AG09309 (cell line): ENCODE measurements at regions not wholly inside any gene's neighbourhood (a gene's known extent, or its start where the extent isn't known, plus 50 kb on each side); places are given as distances from the start of the nearest gene placed in this dataset.

ENCODE experiments used
- DNase-seq: peaks from one replicate; pipeline ENCODE4 v3.0.0-alpha.2; 2010; ENCODE audit warnings: low read depth
- H3K4me3 ChIP-seq: 2 replicates; pipeline ENCODE4 v1.5.1; 2011; ENCODE audit warnings: mild to moderate bottlenecking, low read depth, low read length, moderate library complexity; ENCODE audit not compliant: control insufficient read depth
- CTCF ChIP-seq: IDR thresholded peaks from 2 replicates; pipeline ENCODE4 v1.5.1; 2011; ENCODE audit warnings: mild to moderate bottlenecking, low read depth, low read length, inconsistent platforms; ENCODE audit not compliant: insufficient read depth, control insufficient read depth; ENCODE audit errors: missing control alignments

GRCh38 chr9:38278931-38279679, 113.4 kb upstream of the ALDH1B1 start:
- TF ChIP-seq CTCF, result no peak

GRCh38 chr9:38278457-38278856, 114.0 kb upstream of the ALDH1B1 start:
- no peak for DNase-seq
- TF ChIP-seq CTCF, result no peak
- H3K4me3 ChIP-seq, result no peak overlapping the region

More at GRCh38 chr9:38278931-38279679, 113.4 kb upstream of the ALDH1B1 start:
- no peak for DNase-seq
- no peak overlapping the region for H3K4me3 ChIP-seq

- no peak for TF ChIP-seq CTCF
- no peak overlapping the region for H3K4me3 ChIP-seq
- DNase-seq, result no peak
Observed at GRCh38 chr9:38277601-38278200, 114.8 kb upstream of the ALDH1B1 start.

DNA sequence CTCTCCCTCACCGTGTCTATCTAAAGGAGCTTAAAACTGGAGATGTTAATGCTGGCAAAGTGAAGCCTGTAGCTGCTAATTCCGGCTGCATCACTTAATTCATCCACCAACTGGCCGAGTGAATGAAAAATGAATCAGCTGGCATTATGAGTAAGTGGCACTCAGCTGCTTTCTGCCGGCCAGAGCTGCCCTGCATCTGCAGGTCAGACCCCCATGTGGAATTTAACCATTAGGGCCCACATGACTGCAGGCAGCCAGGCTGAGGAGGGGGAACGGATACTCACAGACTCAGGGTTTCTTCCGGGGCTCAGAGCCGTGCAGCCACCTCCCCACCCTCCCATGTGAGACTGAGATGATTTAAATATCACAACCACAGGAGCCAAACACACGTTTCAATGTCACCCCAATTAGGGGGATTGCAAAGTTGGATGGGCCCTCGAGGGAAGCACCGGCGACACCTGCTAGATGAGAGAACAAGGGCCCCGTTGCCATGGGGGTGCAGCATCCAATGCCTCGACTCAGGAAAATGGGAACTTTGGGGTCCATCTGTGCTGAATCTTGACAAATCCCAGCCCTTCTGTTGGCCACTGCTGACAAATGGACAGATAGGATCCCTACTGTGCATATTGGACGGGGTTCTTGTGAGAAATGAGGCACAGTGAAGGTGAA, 115.6 kb upstream of the ALDH1B1 start:
- DNase-seq, result no peak
- no peak for TF ChIP-seq CTCF
- H3K4me3 ChIP-seq, result no peak overlapping the region

DNA sequence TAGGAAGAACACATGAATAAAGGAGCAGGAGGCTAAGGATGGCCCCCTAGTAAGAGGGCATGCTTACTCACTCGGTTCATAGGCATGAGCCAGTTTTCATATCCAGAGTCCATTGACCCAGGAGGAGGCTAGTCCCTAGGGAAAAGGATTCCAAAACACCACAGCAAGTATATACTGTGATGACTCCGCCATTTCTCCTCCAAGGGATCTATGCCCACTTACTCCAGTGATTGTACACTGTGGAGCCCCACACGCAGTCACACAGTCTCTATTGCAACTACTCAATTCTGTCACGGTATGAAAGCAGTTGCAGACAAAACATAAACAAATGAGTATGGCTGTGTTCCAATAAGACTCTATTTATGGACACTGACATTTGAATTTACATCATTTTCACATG, 117.7 kb upstream of the ALDH1B1 start:
- no peak overlapping the region for H3K4me3 ChIP-seq
- TF ChIP-seq CTCF, result no peak
- DNase-seq, result no peak

DNA sequence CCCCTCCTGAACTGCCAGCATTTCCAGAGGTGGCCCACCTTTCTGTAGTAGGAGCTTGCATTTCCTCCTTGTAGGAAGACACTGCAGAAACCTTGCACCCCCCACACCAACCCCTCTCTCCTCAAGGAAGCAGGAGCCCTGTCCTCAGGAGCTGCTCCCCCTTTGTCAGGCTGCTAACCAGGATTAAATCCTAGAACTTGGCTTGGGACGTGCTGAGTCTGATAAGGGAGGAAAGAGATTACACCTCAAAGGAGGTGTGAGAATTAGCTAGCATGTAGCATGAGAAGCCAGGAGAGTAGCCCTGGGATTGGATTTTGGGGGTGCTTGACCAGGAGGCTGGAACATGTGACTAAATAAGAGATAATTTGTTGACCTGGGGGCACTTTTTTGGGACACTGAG, 119.8 kb upstream of the ALDH1B1 start:
- H3K4me3 ChIP-seq, result no peak overlapping the region
- DNase-seq, result no peak
- no peak for TF ChIP-seq CTCF
